ENCODE measurements at regions not wholly inside any gene's neighbourhood (a gene's known extent, or its start where the extent isn't known, plus 50 kb on each side); places are given as distances from the start of the nearest gene placed in this dataset.

- DNase-seq, result no peak
- no peaks in the 10 kb centered on the region for H3K4me1 ChIP-seq (ENCODE audit: low read length)
- no peaks in the 10 kb centered on the region for H3K27me3 ChIP-seq (replicated peaks; ENCODE audit: insufficient read depth, low read length)
- H3K36me3 ChIP-seq (replicated peaks; ENCODE audit: insufficient read depth, low read length), result no peaks in the 10 kb centered on the region
- TF ChIP-seq EZH2phosphoT487 (IDR thresholded peaks at IDR 0.05; ENCODE audit: low read length) (no peak), CTCF (IDR thresholded peaks at IDR 0.05; ENCODE audit: low read length) (no peak), EZH2 (optimal IDR thresholded peaks at IDR 0.05; ENCODE audit: low read depth, low read length) (no peak)
- no peaks in the 10 kb centered on the region for H4K20me1 ChIP-seq (ENCODE audit: insufficient read depth, low read length)
- no peaks in the 10 kb centered on the region for H3F3A ChIP-seq (ENCODE audit: insufficient read depth, low read length)
- H3K9ac ChIP-seq (ENCODE audit: low read length), result no peak overlapping the region
- no peak overlapping the region for H3K4me3 ChIP-seq (ENCODE audit: low read length)
- H2AFZ ChIP-seq (ENCODE audit: low read length), result no peak overlapping the region
- no peaks in the 10 kb centered on the region for H3K9me3 ChIP-seq (replicated peaks; ENCODE audit: insufficient read depth, low read length)
- no peaks in the 10 kb centered on the region for H3K9me2 ChIP-seq (replicated peaks; ENCODE audit: insufficient read depth, low read length)
- no peaks in the 10 kb centered on the region for H3K79me2 ChIP-seq (ENCODE audit: low read length)
- H3K4me2 ChIP-seq (ENCODE audit: low read depth, low read length), result no peak overlapping the region
- H3K27ac ChIP-seq (ENCODE audit: low read length), result no peak overlapping the region
These were observed 65.2 kb upstream of the SNTG2 start for GRCh38 chr2:885230-886071.

GRCh38 chr2:883803-884748 is 66.6 kb upstream of the SNTG2 start:
- Histone ChIP-seq H3F3A (ENCODE audit: insufficient read depth, low read length) (no peaks in the 10 kb centered on the region), H3K4me2 (ENCODE audit: low read depth, low read length) (no peak overlapping the region), H3K4me1 (ENCODE audit: low read length) (no peaks in the 10 kb centered on the region), H3K9me3 (replicated peaks; ENCODE audit: insufficient read depth, low read length) (no peaks in the 10 kb centered on the region), H3K9me2 (replicated peaks; ENCODE audit: insufficient read depth, low read length) (no peaks in the 10 kb centered on the region), H2AFZ (ENCODE audit: low read length) (no peak overlapping the region), H3K9ac (ENCODE audit: low read length) (no peak overlapping the region), H3K4me3 (ENCODE audit: low read length) (no peak overlapping the region), H4K20me1 (ENCODE audit: insufficient read depth, low read length) (no peaks in the 10 kb centered on the region), H3K36me3 (replicated peaks; ENCODE audit: insufficient read depth, low read length) (no peaks in the 10 kb centered on the region), H3K79me2 (ENCODE audit: low read length) (no peaks in the 10 kb centered on the region), H3K27ac (ENCODE audit: low read length) (no peak overlapping the region), H3K27me3 (replicated peaks; ENCODE audit: insufficient read depth, low read length) (no peaks in the 10 kb centered on the region)
- no peak for TF ChIP-seq CTCF (IDR thresholded peaks at IDR 0.05; ENCODE audit: low read length)
- DNase-seq, result no peak

GRCh38 chr2:883260-883802 is 67.3 kb upstream of the SNTG2 start:
- Histone ChIP-seq H3K36me3 (replicated peaks; ENCODE audit: insufficient read depth, low read length) (no peaks in the 10 kb centered on the region), H3K4me2 (ENCODE audit: low read depth, low read length) (no peak overlapping the region), H3K79me2 (ENCODE audit: low read length) (no peaks in the 10 kb centered on the region), H3K4me3 (ENCODE audit: low read length) (no peak overlapping the region), H3K27me3 (replicated peaks; ENCODE audit: insufficient read depth, low read length) (no peaks in the 10 kb centered on the region), H3K4me1 (ENCODE audit: low read length) (no peaks in the 10 kb centered on the region), H4K20me1 (ENCODE audit: insufficient read depth, low read length) (no peaks in the 10 kb centered on the region), H3K9ac (ENCODE audit: low read length) (no peak overlapping the region), H2AFZ (ENCODE audit: low read length) (no peak overlapping the region), H3K9me3 (replicated peaks; ENCODE audit: insufficient read depth, low read length) (no peaks in the 10 kb centered on the region), H3F3A (ENCODE audit: insufficient read depth, low read length) (no peaks in the 10 kb centered on the region), H3K9me2 (replicated peaks; ENCODE audit: insufficient read depth, low read length) (no peaks in the 10 kb centered on the region), H3K27ac (ENCODE audit: low read length) (no peak overlapping the region)
- TF ChIP-seq EZH2phosphoT487 (IDR thresholded peaks at IDR 0.05; ENCODE audit: low read length), result no peak
- TF ChIP-seq CTCF (IDR thresholded peaks at IDR 0.05; ENCODE audit: low read length), result no peak
- TF ChIP-seq EZH2 (optimal IDR thresholded peaks at IDR 0.05; ENCODE audit: low read depth, low read length), result no peak
- DNase-seq, result no peak

All from MM.1S (cell line).